IPS-20b (cell line): ENCODE measurements at regions not wholly inside any gene's neighbourhood (a gene's known extent, or its start where the extent isn't known, plus 50 kb on each side); places are given as distances from the start of the nearest gene placed in this dataset.

Source experiments
- H3K27ac ChIP-seq: one replicate; pipeline ENCODE4 v1.5.1; 2013; ENCODE audit warnings: low read length
- H3K27me3 ChIP-seq: 2 replicates; pipeline ENCODE4 v1.6.1; 2013; ENCODE audit warnings: mild to moderate bottlenecking, low read length, inconsistent platforms; ENCODE audit not compliant: insufficient read depth
- H3K36me3 ChIP-seq: 2 replicates; pipeline ENCODE4 v1.6.1; 2013; ENCODE audit warnings: low read depth, mild to moderate bottlenecking, inconsistent platforms, low read length, moderate library complexity; ENCODE audit not compliant: insufficient read depth
- H3K4me1 ChIP-seq: 2 replicates; pipeline ENCODE4 v1.6.1; 2013; ENCODE audit warnings: mild to moderate bottlenecking, control low read depth, inconsistent platforms, low read length, moderate library complexity; ENCODE audit not compliant: insufficient read depth
- H3K4me3 ChIP-seq: 2 replicates; pipeline ENCODE4 v1.5.1; 2013; ENCODE audit warnings: mild to moderate bottlenecking, low read length, inconsistent platforms
- H3K9ac ChIP-seq: 2 replicates; pipeline ENCODE4 v1.6.1; 2013; ENCODE audit warnings: low read depth, mild to moderate bottlenecking, inconsistent platforms, low read length, moderate library complexity
- H3K9me3 ChIP-seq: 2 replicates; pipeline ENCODE4 v1.6.1; 2013; ENCODE audit warnings: mild to moderate bottlenecking, low read depth, low read length, inconsistent platforms; ENCODE audit not compliant: insufficient read depth

GRCh38 chr11:134882671-134883297 is 470.7 kb upstream of the B3GAT1 start:
- Histone ChIP-seq H3K27ac (no peak overlapping the region), H3K27me3 (no peaks in the 10 kb centered on the region), H3K9ac (no peak overlapping the region), H3K4me3 (no peak overlapping the region), H3K36me3 (no peaks in the 10 kb centered on the region), H3K9me3 (no peaks in the 10 kb centered on the region), H3K4me1 (no peaks in the 10 kb centered on the region)

GRCh38 chr11:134882141-134882540 is 470.1 kb upstream of the B3GAT1 start:
- Histone ChIP-seq H3K4me1 (no peaks in the 10 kb centered on the region), H3K36me3 (no peaks in the 10 kb centered on the region), H3K9ac (no peak overlapping the region), H3K27me3 (no peaks in the 10 kb centered on the region), H3K4me3 (no peak overlapping the region), H3K27ac (no peak overlapping the region), H3K9me3 (no peaks in the 10 kb centered on the region)

GRCh38 chr11:134880788-134881187 is 468.7 kb upstream of the B3GAT1 start:
- Histone ChIP-seq H3K27me3 (no peaks in the 10 kb centered on the region), H3K9me3 (no peaks in the 10 kb centered on the region)

GRCh38 chr11:134879931-134880330 is 467.9 kb upstream of the B3GAT1 start:
- no peak overlapping the region for H3K4me3 ChIP-seq
- H3K27ac ChIP-seq: no peak overlapping the region
- H3K27me3 ChIP-seq: no peaks in the 10 kb centered on the region
- no peaks in the 10 kb centered on the region for H3K9me3 ChIP-seq
- H3K9ac ChIP-seq: no peak overlapping the region
- H3K36me3 ChIP-seq: no peaks in the 10 kb centered on the region
- H3K4me1 ChIP-seq: no peaks in the 10 kb centered on the region

More at GRCh38 chr11:134880788-134881187, 468.7 kb upstream of the B3GAT1 start:
- Histone ChIP-seq H3K4me3 (no peak overlapping the region), H3K36me3 (no peaks in the 10 kb centered on the region), H3K27ac (no peak overlapping the region), H3K9ac (no peak overlapping the region), H3K4me1 (no peaks in the 10 kb centered on the region)

GRCh38 chr11:134879341-134879740 is 467.3 kb upstream of the B3GAT1 start:
- Histone ChIP-seq H3K4me3 (no peak overlapping the region), H3K27me3 (no peaks in the 10 kb centered on the region), H3K9ac (no peak overlapping the region), H3K27ac (no peak overlapping the region), H3K36me3 (no peaks in the 10 kb centered on the region), H3K4me1 (no peaks in the 10 kb centered on the region), H3K9me3 (no peaks in the 10 kb centered on the region)

- no peaks in the 10 kb centered on the region for H3K4me1 ChIP-seq
- H3K9ac ChIP-seq: no peak overlapping the region
- no peak overlapping the region for H3K27ac ChIP-seq
- no peaks in the 10 kb centered on the region for H3K9me3 ChIP-seq
- H3K4me3 ChIP-seq: no peak overlapping the region
- no peaks in the 10 kb centered on the region for H3K36me3 ChIP-seq
- no peaks in the 10 kb centered on the region for H3K27me3 ChIP-seq
Observed at GRCh38 chr11:134878785-134879184, 466.7 kb upstream of the B3GAT1 start.

GRCh38 chr11:134876226-134876625 is 464.2 kb upstream of the B3GAT1 start:
- Histone ChIP-seq H3K36me3 (no peaks in the 10 kb centered on the region), H3K4me3 (no peak overlapping the region), H3K9me3 (no peaks in the 10 kb centered on the region), H3K27me3 (no peaks in the 10 kb centered on the region), H3K27ac (no peak overlapping the region), H3K9ac (no peak overlapping the region), H3K4me1 (no peaks in the 10 kb centered on the region)

GRCh38 chr11:134866981-134867675 is 455.1 kb upstream of the B3GAT1 start:
- Histone ChIP-seq H3K27me3 (peaks cover 8% of the 10 kb centered on the region), H3K4me3 (no peak overlapping the region), H3K9me3 (no peaks in the 10 kb centered on the region), H3K36me3 (no peaks in the 10 kb centered on the region), H3K27ac (no peak overlapping the region), H3K4me1 (no peaks in the 10 kb centered on the region; the same call in 1 of the 2 replicates), H3K9ac (no peak overlapping the region)

- Histone ChIP-seq H3K9ac (no peak overlapping the region), H3K36me3 (no peaks in the 10 kb centered on the region), H3K27ac (no peak overlapping the region), H3K4me1 (no peaks in the 10 kb centered on the region; the same call in 1 of the 2 replicates), H3K27me3 (peaks cover 8% of the 10 kb centered on the region), H3K4me3 (no peak overlapping the region), H3K9me3 (no peaks in the 10 kb centered on the region)
Observed at GRCh38 chr11:134866215-134866614, 454.2 kb upstream of the B3GAT1 start.

GRCh38 chr11:134864968-134865305 is 452.9 kb upstream of the B3GAT1 start:
- Histone ChIP-seq H3K36me3 (no peaks in the 10 kb centered on the region), H3K9me3 (no peaks in the 10 kb centered on the region), H3K27me3 (peaks cover 8% of the 10 kb centered on the region), H3K9ac (no peak overlapping the region), H3K4me1 (no peaks in the 10 kb centered on the region; the same call in 1 of the 2 replicates), H3K27ac (no peak overlapping the region), H3K4me3 (no peak overlapping the region)

- H3K9me3 ChIP-seq: no peaks in the 10 kb centered on the region
- no peaks in the 10 kb centered on the region; the same call in 1 of the 2 replicates for H3K4me1 ChIP-seq
- H3K9ac ChIP-seq: no peak overlapping the region
- peaks cover 8% of the 10 kb centered on the region for H3K27me3 ChIP-seq
- no peaks in the 10 kb centered on the region for H3K36me3 ChIP-seq
- H3K4me3 ChIP-seq: no peak overlapping the region
- H3K27ac ChIP-seq: no peak overlapping the region
Observed at GRCh38 chr11:134864233-134864967, 452.4 kb upstream of the B3GAT1 start.

- H3K9me3 ChIP-seq: no peaks in the 10 kb centered on the region
- peaks cover 7% of the 10 kb centered on the region for H3K27me3 ChIP-seq
- H3K36me3 ChIP-seq: no peaks in the 10 kb centered on the region
- no peak overlapping the region for H3K27ac ChIP-seq
- H3K4me3 ChIP-seq: no peak overlapping the region
- H3K9ac ChIP-seq: no peak overlapping the region
- no peaks in the 10 kb centered on the region for H3K4me1 ChIP-seq
Observed at GRCh38 chr11:134863294-134863693, 451.3 kb upstream of the B3GAT1 start.
